HEK293 (cell line): ENCODE measurements at regions not wholly inside any gene's neighbourhood (a gene's known extent, or its start where the extent isn't known, plus 50 kb on each side); places are given as distances from the start of the nearest gene placed in this dataset.

Experiments
- CTCF ChIA-PET: fragments of 350-600 bp; formaldehyde crosslinking; extraction: SDS; loops from one replicate; lab custom pipeline; 2021; ENCODE audit warnings: antibody characterized with exemption; lab: Yijun Ruan, JAX
- POLR2A ChIA-PET: fragments of 300-600 bp; formaldehyde crosslinking; extraction: SDS; loops from one replicate; lab custom pipeline; 2020; ENCODE audit warnings: antibody characterized with exemption, inconsistent platforms; lab: Yijun Ruan, JAX
- H3K27ac ChIP-seq: fragments of 200-500 bp; sonication (Bioruptor generic); 2 replicates; pipeline ENCODE4 v1.5.1; 2014; ENCODE audit warnings: low read depth, low read length, control low read depth, inconsistent platforms; ENCODE audit errors: extremely low read depth
- H3K36me3 ChIP-seq, 2 experiments: fragments of 200-500 bp in 1 of 2; sonication (Bioruptor generic) in 1 of 2; 1 replicate in 1 of 2; 2 replicates in 1 of 2; pipeline ENCODE4 v1.5.1; 2014 to 2017; ENCODE audit warnings: inconsistent platforms in 2 of 2, low read length in 2 of 2; ENCODE audit not compliant: control insufficient read depth in 2 of 2, insufficient read depth in 1 of 2
- H3K4me1 ChIP-seq: fragments of 200-500 bp; sonication (Bioruptor generic); 2 replicates; pipeline ENCODE4 v1.5.1; 2014; ENCODE audit warnings: mild to moderate bottlenecking, low read length, inconsistent platforms; ENCODE audit not compliant: control insufficient read depth, insufficient read depth
- H3K4me3 ChIP-seq: 2 replicates; pipeline ENCODE4 v1.5.1; 2011; ENCODE audit warnings: low read depth, mild to moderate bottlenecking, control low read depth, low read length, moderate library complexity
- H3K9me3 ChIP-seq: fragments of 200-500 bp; sonication (Bioruptor generic); 2 replicates; pipeline ENCODE4 v1.5.1; 2014; ENCODE audit warnings: low read depth, low read length, inconsistent platforms; ENCODE audit not compliant: control insufficient read depth, insufficient read depth
- GLI2 ChIP-seq: fragments of 450-650 bp; formaldehyde crosslinking; IDR thresholded peaks from 2 replicates; pipeline ENCODE4; 2017; ENCODE audit warnings: missing biosample characterization, missing genetic modification characterization, low read depth, borderline replicate concordance
- INSM2 ChIP-seq: fragments of 450-650 bp; formaldehyde crosslinking; IDR thresholded peaks from 2 replicates; pipeline ENCODE4 v1.5.1; 2016; ENCODE audit warnings: missing biosample characterization, missing genetic modification characterization
- MEIS1 ChIP-seq: sonication (generic); formaldehyde crosslinking; IDR thresholded peaks from 2 replicates; pipeline ENCODE4 v1.8.1; 2022; ENCODE audit warnings: missing genetic modification reagents, mild to moderate bottlenecking, borderline replicate concordance
- TRIM28 ChIP-seq: IDR thresholded peaks from 2 replicates; pipeline ENCODE4 v1.6.1; 2011; ENCODE audit warnings: low read length, control low read depth, borderline replicate concordance
- ZNF155 ChIP-seq: fragments of 450-650 bp; formaldehyde crosslinking; IDR thresholded peaks from 2 replicates; pipeline ENCODE4 v1.5.1; 2016; ENCODE audit warnings: missing biosample characterization, missing genetic modification characterization
- ZNF19 ChIP-seq: fragments of 450-650 bp; formaldehyde crosslinking; IDR thresholded peaks from 2 replicates; pipeline ENCODE4; 2016; ENCODE audit warnings: missing biosample characterization, missing genetic modification characterization, low read depth
- ZNF214 ChIP-seq: fragments of 450-650 bp; formaldehyde crosslinking; IDR thresholded peaks from 2 replicates; pipeline ENCODE4 v1.5.1; 2017; ENCODE audit warnings: missing biosample characterization, mild to moderate bottlenecking, missing genetic modification characterization, borderline replicate concordance
- ZNF223 ChIP-seq: fragments of 450-650 bp; formaldehyde crosslinking; IDR thresholded peaks from 2 replicates; pipeline ENCODE4 v1.5.1; 2016; ENCODE audit warnings: missing biosample characterization, missing genetic modification characterization
- ZNF239 ChIP-seq: fragments of 450-650 bp; formaldehyde crosslinking; IDR thresholded peaks from 2 replicates; pipeline ENCODE4 v1.5.1; 2016; ENCODE audit warnings: missing biosample characterization, missing genetic modification characterization
- ZNF24 ChIP-seq: fragments of 450-650 bp; formaldehyde crosslinking; IDR thresholded peaks from 2 replicates; pipeline ENCODE4 v1.5.1; 2016; ENCODE audit warnings: missing biosample characterization, missing genetic modification characterization
- ZNF324 ChIP-seq: fragments of 450-650 bp; formaldehyde crosslinking; IDR thresholded peaks from 2 replicates; pipeline ENCODE4 v1.5.1; 2016; ENCODE audit warnings: missing biosample characterization, missing genetic modification characterization
- ZNF433 ChIP-seq: fragments of 450-650 bp; formaldehyde crosslinking; IDR thresholded peaks from 2 replicates; pipeline ENCODE4 v1.5.1; 2016; ENCODE audit warnings: missing biosample characterization, missing genetic modification characterization, low read depth
- ZNF513 ChIP-seq: fragments of 450-650 bp; IDR thresholded peaks from 2 replicates; pipeline ENCODE4 v1.5.1; 2018; ENCODE audit warnings: missing biosample characterization, missing genetic modification characterization
- ZNF518A ChIP-seq: fragments of 450-650 bp; formaldehyde crosslinking; conservative IDR thresholded peaks from 2 replicates; pipeline ENCODE4 v1.5.1; 2016; ENCODE audit warnings: low read depth, missing biosample characterization, missing genetic modification characterization
- ZNF521 ChIP-seq: fragments of 450-650 bp; formaldehyde crosslinking; IDR thresholded peaks from 2 replicates; pipeline ENCODE4 v1.5.1; 2017; ENCODE audit warnings: missing biosample characterization, mild to moderate bottlenecking, missing genetic modification characterization
- ZNF701 ChIP-seq: fragments of 450-650 bp; formaldehyde crosslinking; IDR thresholded peaks from 2 replicates; pipeline ENCODE4 v1.5.1; 2016; ENCODE audit warnings: missing biosample characterization, missing genetic modification characterization
- ZNF837 ChIP-seq: fragments of 450-650 bp; formaldehyde crosslinking; IDR thresholded peaks from 2 replicates; pipeline ENCODE4 v1.5.1; 2016; ENCODE audit warnings: missing biosample characterization, missing genetic modification characterization
- ZXDB ChIP-seq: fragments of 450-650 bp; formaldehyde crosslinking; IDR thresholded peaks from 2 replicates; pipeline ENCODE4 v1.5.1; 2016; ENCODE audit warnings: missing biosample characterization, missing genetic modification characterization
- TF ChIP-seq, protein P1 (sequence below): fragments of 450-650 bp; formaldehyde crosslinking; IDR thresholded peaks from 2 replicates; pipeline ENCODE4 v1.5.1; 2016; ENCODE audit warnings: missing biosample characterization, missing genetic modification characterization
- TF ChIP-seq, protein P2 (sequence below): fragments of 450-650 bp; formaldehyde crosslinking; IDR thresholded peaks from 2 replicates; pipeline ENCODE4 v1.5.1; 2016; ENCODE audit warnings: missing biosample characterization, missing genetic modification characterization

GRCh38 chr7:152564656-152565250 lies 111.2 kb downstream of the XRCC2 start:
- Histone ChIP-seq H3K4me1 (no peaks in the 10 kb centered on the region), H3K36me3 (no peaks in the 10 kb centered on the region), H3K9me3 (no peaks in the 10 kb centered on the region), H3K27ac (no peak overlapping the region), H3K4me3 (no peak overlapping the region)
- CTCF ChIA-PET: no interaction called here
- no peak for TF ChIP-seq ZNF518A (tag by site-specific recombination)
- no peak for TF ChIP-seq ZNF19
- TF ChIP-seq TRIM28: no peak
- no peak for TF ChIP-seq ZNF521
- POLR2A ChIA-PET: no interaction called here

- ChIA-PET POLR2A (interaction anchor here (0.6 kb wide), 1 partner anchor 89 kb away, joined by 7 read pairs; no protein-coding TSS in a partner anchor), CTCF (no interaction called here)
- Histone ChIP-seq H3K27ac (no peak overlapping the region), H3K36me3 (no peaks in the 10 kb centered on the region), H3K4me3 (no peak overlapping the region), H3K9me3 (no peaks in the 10 kb centered on the region), H3K4me1 (no peaks in the 10 kb centered on the region)
- no peak for TF ChIP-seq ZNF155
- TF ChIP-seq, protein P1, sequence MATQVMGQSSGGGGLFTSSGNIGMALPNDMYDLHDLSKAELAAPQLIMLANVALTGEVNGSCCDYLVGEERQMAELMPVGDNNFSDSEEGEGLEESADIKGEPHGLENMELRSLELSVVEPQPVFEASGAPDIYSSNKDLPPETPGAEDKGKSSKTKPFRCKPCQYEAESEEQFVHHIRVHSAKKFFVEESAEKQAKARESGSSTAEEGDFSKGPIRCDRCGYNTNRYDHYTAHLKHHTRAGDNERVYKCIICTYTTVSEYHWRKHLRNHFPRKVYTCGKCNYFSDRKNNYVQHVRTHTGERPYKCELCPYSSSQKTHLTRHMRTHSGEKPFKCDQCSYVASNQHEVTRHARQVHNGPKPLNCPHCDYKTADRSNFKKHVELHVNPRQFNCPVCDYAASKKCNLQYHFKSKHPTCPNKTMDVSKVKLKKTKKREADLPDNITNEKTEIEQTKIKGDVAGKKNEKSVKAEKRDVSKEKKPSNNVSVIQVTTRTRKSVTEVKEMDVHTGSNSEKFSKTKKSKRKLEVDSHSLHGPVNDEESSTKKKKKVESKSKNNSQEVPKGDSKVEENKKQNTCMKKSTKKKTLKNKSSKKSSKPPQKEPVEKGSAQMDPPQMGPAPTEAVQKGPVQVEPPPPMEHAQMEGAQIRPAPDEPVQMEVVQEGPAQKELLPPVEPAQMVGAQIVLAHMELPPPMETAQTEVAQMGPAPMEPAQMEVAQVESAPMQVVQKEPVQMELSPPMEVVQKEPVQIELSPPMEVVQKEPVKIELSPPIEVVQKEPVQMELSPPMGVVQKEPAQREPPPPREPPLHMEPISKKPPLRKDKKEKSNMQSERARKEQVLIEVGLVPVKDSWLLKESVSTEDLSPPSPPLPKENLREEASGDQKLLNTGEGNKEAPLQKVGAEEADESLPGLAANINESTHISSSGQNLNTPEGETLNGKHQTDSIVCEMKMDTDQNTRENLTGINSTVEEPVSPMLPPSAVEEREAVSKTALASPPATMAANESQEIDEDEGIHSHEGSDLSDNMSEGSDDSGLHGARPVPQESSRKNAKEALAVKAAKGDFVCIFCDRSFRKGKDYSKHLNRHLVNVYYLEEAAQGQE (tag by site-specific recombination): no peak
- TF ChIP-seq ZXDB (tag by site-specific recombination): no peak
- TF ChIP-seq ZNF513 (tag by site-specific recombination): no peak
- TF ChIP-seq ZNF239 (tag by site-specific recombination): no peak
- no peak for TF ChIP-seq ZNF223
- no peak for TF ChIP-seq INSM2 (tag by site-specific recombination)
- no peak for TF ChIP-seq ZNF837 (tag by site-specific recombination)
- no peak for TF ChIP-seq ZNF214 (tag by site-specific recombination)
- TF ChIP-seq, protein P2, sequence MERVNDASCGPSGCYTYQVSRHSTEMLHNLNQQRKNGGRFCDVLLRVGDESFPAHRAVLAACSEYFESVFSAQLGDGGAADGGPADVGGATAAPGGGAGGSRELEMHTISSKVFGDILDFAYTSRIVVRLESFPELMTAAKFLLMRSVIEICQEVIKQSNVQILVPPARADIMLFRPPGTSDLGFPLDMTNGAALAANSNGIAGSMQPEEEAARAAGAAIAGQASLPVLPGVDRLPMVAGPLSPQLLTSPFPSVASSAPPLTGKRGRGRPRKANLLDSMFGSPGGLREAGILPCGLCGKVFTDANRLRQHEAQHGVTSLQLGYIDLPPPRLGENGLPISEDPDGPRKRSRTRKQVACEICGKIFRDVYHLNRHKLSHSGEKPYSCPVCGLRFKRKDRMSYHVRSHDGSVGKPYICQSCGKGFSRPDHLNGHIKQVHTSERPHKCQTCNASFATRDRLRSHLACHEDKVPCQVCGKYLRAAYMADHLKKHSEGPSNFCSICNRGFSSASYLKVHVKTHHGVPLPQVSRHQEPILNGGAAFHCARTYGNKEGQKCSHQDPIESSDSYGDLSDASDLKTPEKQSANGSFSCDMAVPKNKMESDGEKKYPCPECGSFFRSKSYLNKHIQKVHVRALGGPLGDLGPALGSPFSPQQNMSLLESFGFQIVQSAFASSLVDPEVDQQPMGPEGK: no peak
- TF ChIP-seq MEIS1 (CRISPR knock-in tag): no peak
- TF ChIP-seq ZNF324 (tag by site-specific recombination): no peak
- TF ChIP-seq ZNF24 (tag by site-specific recombination): no peak
- TF ChIP-seq ZNF433 (tag by site-specific recombination): no peak
- no peak for TF ChIP-seq GLI2 (tag by site-specific recombination)
- TF ChIP-seq ZNF701 (tag by site-specific recombination): no peak
These were observed 119.8 kb downstream of the XRCC2 start for GRCh38 chr7:152556013-152556755.
